WTC11 (cell line): ENCODE measurements at regions not wholly inside any gene's neighbourhood (a gene's known extent, or its start where the extent isn't known, plus 50 kb on each side); places are given as distances from the start of the nearest gene placed in this dataset.
"Not testable (repeated sequence)": the region's sequence is repeated elsewhere in the genome, so short reads cannot be mapped to it uniquely, and the experiment has no call there.

Source experiments
- ATAC-seq: fragments of 200-7000 bp; cut with Tn5 transposase; 2 replicates; pipeline ENCODE4 v1.10.0; 2021; ENCODE audit warnings: mild to moderate bottlenecking, moderate library complexity
- CTCF ChIA-PET: fragments of 300-600 bp; sonication (Branson Sonifier 250); formaldehyde crosslinking; loops from one replicate; lab custom pipeline; 2021; ENCODE audit warnings: antibody characterized with exemption; lab: Charles Lee
- POLR2A ChIA-PET: fragments of 350-600 bp; sonication (Branson Sonifier 250); formaldehyde crosslinking; loops from one replicate; lab custom pipeline; 2021; ENCODE audit warnings: antibody characterized with exemption; lab: Charles Lee
- DNase-seq: peaks from one replicate; pipeline ENCODE4 v3.0.0; 2021; ENCODE audit warnings: low spot score
- H3K27ac Mint-ChIP-seq: 2 replicates; pipeline ENCODE4 v1.8.0; 2021; ENCODE audit warnings: mixed read lengths
- H3K27me3 Mint-ChIP-seq: 2 replicates; pipeline ENCODE4 v1.8.0; 2021; ENCODE audit warnings: low read depth, mild to moderate bottlenecking, moderate library complexity, mixed read lengths
- H3K36me3 Mint-ChIP-seq: 2 replicates; pipeline ENCODE4 v1.8.0; 2021; ENCODE audit warnings: mixed read lengths
- H3K4me1 Mint-ChIP-seq: 2 replicates; pipeline ENCODE4 v1.8.0; 2022; ENCODE audit warnings: mixed read lengths
- H3K4me3 Mint-ChIP-seq: 2 replicates; pipeline ENCODE4 v1.8.0; 2021; ENCODE audit warnings: mild to moderate bottlenecking, moderate library complexity, mixed read lengths
- H3K9me3 Mint-ChIP-seq: 2 replicates; pipeline ENCODE4 v1.8.0; 2021; ENCODE audit warnings: mixed read lengths
- ATF3 ChIP-seq: sonication (generic); formaldehyde crosslinking; conservative IDR thresholded peaks from 2 replicates; pipeline ENCODE4 v1.8.1; 2022; ENCODE audit warnings: mild to moderate bottlenecking, missing genetic modification reagents
- FOXP1 ChIP-seq: sonication (generic); formaldehyde crosslinking; IDR thresholded peaks from 2 replicates; pipeline ENCODE4 v1.8.0; 2022; ENCODE audit warnings: missing genetic modification reagents, mild to moderate bottlenecking, moderate library complexity, borderline replicate concordance
- HMGA2 ChIP-seq: fragments of 250-450 bp; sonication (Bioruptor Pico); IDR thresholded peaks from 2 replicates; pipeline ENCODE4 v1.4.0; 2021; ENCODE audit warnings: mild to moderate bottlenecking, moderate library complexity
- MLX ChIP-seq: sonication (generic); formaldehyde crosslinking; IDR thresholded peaks from 2 replicates; pipeline ENCODE4 v1.8.1; 2023; ENCODE audit warnings: mild to moderate bottlenecking, missing genetic modification reagents, moderate library complexity
- NFE2L1 ChIP-seq: sonication (generic); formaldehyde crosslinking; IDR thresholded peaks from 2 replicates; pipeline ENCODE4 v1.8.1; 2023; ENCODE audit warnings: missing genetic modification reagents
- NR2C2 ChIP-seq: sonication (generic); formaldehyde crosslinking; IDR thresholded peaks from 2 replicates; pipeline ENCODE4 v1.8.0; 2022; ENCODE audit warnings: mild to moderate bottlenecking, missing genetic modification reagents
- NR3C1 ChIP-seq: sonication (generic); formaldehyde crosslinking; conservative IDR thresholded peaks from 2 replicates; pipeline ENCODE4 v1.8.1; 2023; ENCODE audit warnings: low read depth, mild to moderate bottlenecking, missing genetic modification reagents
- PRRX2 ChIP-seq: fragments of 250-450 bp; sonication (Bioruptor Pico); IDR thresholded peaks from 2 replicates; pipeline ENCODE4 v1.8.0; 2021; ENCODE audit warnings: mild to moderate bottlenecking
- SOX15 ChIP-seq: fragments of 250-450 bp; sonication (Bioruptor Pico); IDR thresholded peaks from 2 replicates; pipeline ENCODE4 v1.9.0; 2021; ENCODE audit warnings: mild to moderate bottlenecking
- USF2 ChIP-seq: sonication (generic); formaldehyde crosslinking; IDR thresholded peaks from 2 replicates; pipeline ENCODE4 v1.8.1; 2023; ENCODE audit warnings: mild to moderate bottlenecking, missing genetic modification reagents, moderate library complexity
- ZNF317 ChIP-seq: sonication (generic); formaldehyde crosslinking; IDR thresholded peaks from 2 replicates; pipeline ENCODE4 v1.8.1; 2023; ENCODE audit warnings: low read depth, mild to moderate bottlenecking, moderate library complexity, missing genetic modification reagents, borderline replicate concordance
- ZNF416 ChIP-seq: fragments of 250-450 bp; sonication (Bioruptor Pico); IDR thresholded peaks from 2 replicates; pipeline ENCODE4 v1.9.0; 2021; ENCODE audit warnings: mild to moderate bottlenecking, inconsistent platforms
- ZNF671 ChIP-seq: fragments of 250-450 bp; sonication (Bioruptor Pico); IDR thresholded peaks from 2 replicates; pipeline ENCODE4 v1.8.0; 2021; ENCODE audit warnings: mild to moderate bottlenecking
- TF ChIP-seq, protein P1 (sequence below): sonication (generic); formaldehyde crosslinking; IDR thresholded peaks from 2 replicates; pipeline ENCODE4 v1.8.1; 2022; ENCODE audit warnings: missing genetic modification reagents, borderline replicate concordance
- TF ChIP-seq, protein P2 (sequence below): sonication (generic); formaldehyde crosslinking; IDR thresholded peaks from 2 replicates; pipeline ENCODE4 v1.8.1; 2023; ENCODE audit warnings: mild to moderate bottlenecking, missing genetic modification reagents

DNA sequence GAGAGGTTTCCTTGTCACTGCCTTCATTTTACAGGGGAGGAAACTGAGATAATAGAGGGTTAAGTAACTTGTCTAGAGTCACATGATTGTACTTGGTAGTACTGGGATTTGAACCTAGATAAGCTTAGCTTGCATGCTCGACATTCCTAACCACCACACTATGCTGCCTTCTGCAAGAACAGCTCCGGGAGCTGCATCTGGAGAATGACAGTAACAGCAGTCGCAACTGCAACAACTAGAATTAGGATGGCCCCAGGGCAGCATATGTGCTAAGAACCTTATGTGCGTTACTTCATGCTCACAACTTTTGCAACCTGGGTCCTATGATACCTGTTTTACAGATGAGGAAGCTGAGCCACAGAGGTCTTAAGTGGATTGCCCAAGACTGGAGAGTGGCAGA is 89.5 kb upstream of the LCORL start:
- Mint-ChIP-seq H3K27ac (no peak overlapping the region), H3K9me3 (no peaks in the 10 kb centered on the region), H3K36me3 (no peaks in the 10 kb centered on the region), H3K4me3 (no peak overlapping the region), H3K4me1 (no peaks in the 10 kb centered on the region), H3K27me3 (no peaks in the 10 kb centered on the region)
- TF ChIP-seq MLX (CRISPR knock-in tag) = no peak
- no peak for TF ChIP-seq ZNF416 (CRISPR knock-in tag)
- TF ChIP-seq SOX15 (CRISPR knock-in tag) = no peak
- TF ChIP-seq HMGA2 (CRISPR knock-in tag) = no peak
- no peak for TF ChIP-seq NFE2L1 (CRISPR knock-in tag)
- TF ChIP-seq PRRX2 = no peak
- TF ChIP-seq ZNF317 = no peak
- TF ChIP-seq ZNF671 = no peak
- DNase-seq (no peak), ATAC-seq (peak; percentile 56)
- ChIA-PET POLR2A (interaction anchor here (0.7 kb wide), 1 partner anchor 8 kb away, joined by 3 read pairs; no protein-coding TSS in a partner anchor), CTCF (no interaction called here)

GRCh38 chr4:18110099-18110498 is 88.5 kb upstream of the LCORL start:
- ChIA-PET CTCF (no interaction called here), POLR2A (no interaction called here)
- Mint-ChIP-seq H3K27me3 (no peaks in the 10 kb centered on the region), H3K27ac (no peak overlapping the region), H3K4me3 (no peak overlapping the region), H3K9me3 (no peaks in the 10 kb centered on the region), H3K4me1 (no peaks in the 10 kb centered on the region), H3K36me3 (no peaks in the 10 kb centered on the region)
- TF ChIP-seq ATF3 (no peak), SOX15 (CRISPR knock-in tag) (no peak), MLX (CRISPR knock-in tag) (no peak), FOXP1 (no peak), NR3C1 (CRISPR knock-in tag) (no peak), NR2C2 (CRISPR knock-in tag) (no peak), USF2 (CRISPR knock-in tag) (no peak)
- TF ChIP-seq, protein P1, sequence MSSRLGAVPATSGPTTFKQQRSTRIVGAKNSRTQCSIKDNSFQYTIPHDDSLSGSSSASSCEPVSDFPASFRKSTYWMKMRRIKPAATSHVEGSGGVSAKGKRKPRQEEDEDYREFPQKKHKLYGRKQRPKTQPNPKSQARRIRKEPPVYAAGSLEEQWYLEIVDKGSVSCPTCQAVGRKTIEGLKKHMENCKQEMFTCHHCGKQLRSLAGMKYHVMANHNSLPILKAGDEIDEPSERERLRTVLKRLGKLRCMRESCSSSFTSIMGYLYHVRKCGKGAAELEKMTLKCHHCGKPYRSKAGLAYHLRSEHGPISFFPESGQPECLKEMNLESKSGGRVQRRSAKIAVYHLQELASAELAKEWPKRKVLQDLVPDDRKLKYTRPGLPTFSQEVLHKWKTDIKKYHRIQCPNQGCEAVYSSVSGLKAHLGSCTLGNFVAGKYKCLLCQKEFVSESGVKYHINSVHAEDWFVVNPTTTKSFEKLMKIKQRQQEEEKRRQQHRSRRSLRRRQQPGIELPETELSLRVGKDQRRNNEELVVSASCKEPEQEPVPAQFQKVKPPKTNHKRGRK (CRISPR knock-in tag) = no peak
- ATAC-seq (no peak), DNase-seq (no peak)

DNA sequence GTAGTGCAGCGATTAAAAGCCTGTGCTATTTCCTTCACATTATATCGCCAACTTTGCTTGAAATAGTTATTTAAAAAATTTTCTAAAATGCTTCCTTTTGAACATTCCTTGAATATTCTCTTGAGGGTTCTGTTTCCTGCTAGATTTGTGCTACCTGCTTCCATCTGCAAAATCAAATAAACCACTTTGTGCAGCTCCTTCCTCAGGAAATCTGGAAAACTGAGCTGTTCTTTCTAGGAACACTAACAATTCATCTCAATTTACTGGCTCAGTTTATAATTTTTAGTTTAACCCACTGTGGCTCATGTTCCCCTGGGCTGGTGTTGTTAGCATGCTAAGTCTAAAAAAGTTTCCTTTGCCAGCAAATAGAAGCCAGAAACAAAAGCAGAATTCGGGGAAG is 88.1 kb upstream of the LCORL start:
- DNase-seq (no peak), ATAC-seq (no peak)
- ChIA-PET POLR2A (no interaction called here), CTCF (no interaction called here)
- Mint-ChIP-seq H3K4me1 (no peaks in the 10 kb centered on the region), H3K36me3 (no peaks in the 10 kb centered on the region), H3K9me3 (no peaks in the 10 kb centered on the region), H3K4me3 (no peak overlapping the region), H3K27me3 (no peaks in the 10 kb centered on the region), H3K27ac (no peak overlapping the region)
- TF ChIP-seq, protein P2, sequence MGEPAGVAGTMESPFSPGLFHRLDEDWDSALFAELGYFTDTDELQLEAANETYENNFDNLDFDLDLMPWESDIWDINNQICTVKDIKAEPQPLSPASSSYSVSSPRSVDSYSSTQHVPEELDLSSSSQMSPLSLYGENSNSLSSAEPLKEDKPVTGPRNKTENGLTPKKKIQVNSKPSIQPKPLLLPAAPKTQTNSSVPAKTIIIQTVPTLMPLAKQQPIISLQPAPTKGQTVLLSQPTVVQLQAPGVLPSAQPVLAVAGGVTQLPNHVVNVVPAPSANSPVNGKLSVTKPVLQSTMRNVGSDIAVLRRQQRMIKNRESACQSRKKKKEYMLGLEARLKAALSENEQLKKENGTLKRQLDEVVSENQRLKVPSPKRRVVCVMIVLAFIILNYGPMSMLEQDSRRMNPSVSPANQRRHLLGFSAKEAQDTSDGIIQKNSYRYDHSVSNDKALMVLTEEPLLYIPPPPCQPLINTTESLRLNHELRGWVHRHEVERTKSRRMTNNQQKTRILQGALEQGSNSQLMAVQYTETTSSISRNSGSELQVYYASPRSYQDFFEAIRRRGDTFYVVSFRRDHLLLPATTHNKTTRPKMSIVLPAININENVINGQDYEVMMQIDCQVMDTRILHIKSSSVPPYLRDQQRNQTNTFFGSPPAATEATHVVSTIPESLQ (CRISPR knock-in tag) = no peak

GRCh38 chr4:18107848-18108528 is 86.4 kb upstream of the LCORL start:
- POLR2A ChIA-PET, H3K4me1 Mint-ChIP-seq, ATAC-seq, H3K9me3 Mint-ChIP-seq, H3K36me3 Mint-ChIP-seq, CTCF ChIA-PET, H3K27me3 Mint-ChIP-seq, H3K27ac Mint-ChIP-seq, DNase-seq, H3K4me3 Mint-ChIP-seq: not testable (repeated sequence)
